GM19025 (cell line): ENCODE measurements at regions not wholly inside any gene's neighbourhood (a gene's known extent, or its start where the extent isn't known, plus 50 kb on each side); places are given as distances from the start of the nearest gene placed in this dataset.

Source experiments
- ATAC-seq: cut with Tn5 transposase; IDR thresholded peaks from one replicate; pipeline ENCODE4 v1.9.1; 2021; ENCODE audit warnings: mild to moderate bottlenecking, low read depth, moderate library complexity; ENCODE audit not compliant: unreplicated experiment

DNA sequence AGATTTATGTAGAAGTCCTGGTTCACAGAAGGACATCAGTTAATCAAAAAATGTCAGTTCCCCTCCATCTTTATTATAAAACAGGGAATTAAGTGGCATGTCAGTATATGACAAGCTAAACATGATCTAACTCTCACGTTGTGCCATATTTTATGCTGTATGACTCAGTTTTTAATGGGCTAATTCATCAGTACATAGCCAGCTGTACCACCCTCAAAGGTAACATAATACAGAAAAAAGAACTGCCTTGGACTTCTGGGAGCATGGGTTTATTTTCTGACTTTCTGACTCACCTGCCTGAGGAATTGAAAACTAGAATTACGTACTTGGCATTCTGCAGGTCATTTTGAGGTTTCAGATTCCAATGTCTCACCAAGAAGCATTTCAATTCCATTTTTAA is 135.7 kb downstream of the CMPK2 start:
- ATAC-seq: no peak

DNA sequence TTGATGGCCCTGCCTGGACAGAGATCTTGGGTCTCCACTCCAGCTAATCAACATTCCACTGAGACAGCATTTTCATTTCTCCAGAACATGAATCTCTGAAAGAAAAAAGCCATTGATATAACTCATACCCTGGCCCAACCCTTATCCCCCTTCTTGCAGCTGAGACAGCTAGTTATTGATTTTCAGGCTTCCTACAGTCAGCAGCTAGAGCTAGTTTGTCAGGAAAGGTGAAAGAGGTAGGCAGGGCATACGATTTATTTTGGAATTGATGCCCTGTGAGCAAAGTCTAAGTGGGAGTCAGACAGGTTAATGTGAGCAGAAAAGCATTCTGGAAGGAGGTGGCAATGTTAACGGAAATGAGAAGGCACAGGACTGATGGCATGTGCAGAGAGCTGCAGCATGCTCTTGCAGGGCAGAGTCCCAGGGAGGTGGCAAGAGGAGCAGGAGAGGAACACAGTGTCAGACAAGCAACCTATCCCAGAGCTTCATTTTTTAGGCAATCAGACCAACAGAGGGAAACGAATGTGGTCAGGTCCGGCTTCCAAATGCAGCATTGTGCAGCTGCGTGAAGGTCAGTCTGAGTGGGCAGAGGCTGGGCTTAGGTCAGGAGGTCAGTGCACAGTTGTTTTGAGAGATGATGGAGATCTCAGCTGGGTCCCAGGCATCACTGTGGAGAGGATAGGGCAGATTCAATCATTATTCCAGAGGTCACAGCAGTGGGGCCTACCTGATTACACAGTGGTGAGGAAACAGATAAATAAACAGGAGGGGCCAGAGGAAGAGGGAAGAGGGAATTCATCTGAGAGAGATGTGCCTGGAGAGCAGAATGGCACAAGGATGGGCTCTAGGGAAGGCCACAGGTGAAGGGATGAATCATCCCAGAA is 134.8 kb downstream of the CMPK2 start:
- no peak for ATAC-seq

DNA sequence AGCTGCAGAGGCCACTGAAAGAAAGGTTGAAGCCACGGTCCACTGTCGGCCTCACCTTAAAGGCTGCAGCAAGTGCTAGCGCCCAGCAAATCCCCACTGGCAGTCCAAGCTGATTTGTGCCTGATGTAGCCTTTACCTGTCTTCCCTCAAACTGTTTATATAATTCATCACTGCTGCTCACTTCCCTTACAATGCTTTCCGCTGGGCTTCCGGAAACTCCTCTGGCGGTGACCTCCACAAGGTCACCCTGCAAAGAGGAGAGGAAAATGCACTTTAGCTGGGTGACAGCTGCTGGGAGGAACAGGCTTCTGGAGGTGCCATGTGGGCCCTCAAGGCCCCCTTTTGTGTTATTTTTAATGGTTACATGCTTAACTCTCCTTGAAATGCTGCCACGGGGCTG is 126.2 kb downstream of the CMPK2 start:
- ATAC-seq: no peak

GRCh38 chr2:6741229-6741628 is 124.5 kb downstream of the CMPK2 start:
- no peak for ATAC-seq

DNA sequence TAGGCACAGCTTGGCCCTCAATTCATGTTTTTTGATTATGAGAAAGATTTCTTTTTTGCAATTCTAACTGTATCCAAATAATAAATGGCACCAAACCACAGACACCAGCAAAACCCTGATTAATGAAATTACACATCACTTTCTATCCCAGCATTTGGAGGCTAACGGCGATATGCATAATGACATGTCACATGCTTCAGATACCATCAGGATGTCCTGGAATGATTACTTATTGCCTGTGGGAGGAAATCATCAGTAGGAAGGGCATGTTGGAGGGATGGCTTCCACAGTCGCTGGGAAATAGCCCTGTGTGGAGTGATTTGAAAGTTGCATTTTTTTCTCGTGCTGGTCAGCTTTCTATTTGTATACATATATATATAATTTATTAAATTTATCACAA is 121.7 kb downstream of the CMPK2 start:
- no peak for ATAC-seq

DNA sequence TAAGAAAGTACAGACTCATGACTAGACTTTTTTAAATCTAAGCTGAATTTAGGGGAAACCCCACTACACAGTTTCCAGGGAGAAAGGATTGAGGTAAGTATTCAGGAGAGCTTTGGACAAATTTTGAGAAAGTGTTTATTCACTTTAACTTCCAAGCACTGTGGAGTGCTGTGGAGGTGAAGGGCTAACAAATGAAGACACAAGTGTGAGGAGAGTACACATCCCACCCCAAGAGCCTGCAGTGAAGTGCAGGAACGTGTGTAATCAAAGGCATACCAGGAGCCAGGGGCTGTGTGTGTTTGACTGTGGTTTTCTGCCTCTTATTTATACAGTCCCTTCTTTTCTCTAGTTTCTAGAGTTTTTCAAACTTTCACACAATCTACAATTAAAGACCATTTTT is 118.3 kb downstream of the CMPK2 start:
- ATAC-seq: no peak

DNA sequence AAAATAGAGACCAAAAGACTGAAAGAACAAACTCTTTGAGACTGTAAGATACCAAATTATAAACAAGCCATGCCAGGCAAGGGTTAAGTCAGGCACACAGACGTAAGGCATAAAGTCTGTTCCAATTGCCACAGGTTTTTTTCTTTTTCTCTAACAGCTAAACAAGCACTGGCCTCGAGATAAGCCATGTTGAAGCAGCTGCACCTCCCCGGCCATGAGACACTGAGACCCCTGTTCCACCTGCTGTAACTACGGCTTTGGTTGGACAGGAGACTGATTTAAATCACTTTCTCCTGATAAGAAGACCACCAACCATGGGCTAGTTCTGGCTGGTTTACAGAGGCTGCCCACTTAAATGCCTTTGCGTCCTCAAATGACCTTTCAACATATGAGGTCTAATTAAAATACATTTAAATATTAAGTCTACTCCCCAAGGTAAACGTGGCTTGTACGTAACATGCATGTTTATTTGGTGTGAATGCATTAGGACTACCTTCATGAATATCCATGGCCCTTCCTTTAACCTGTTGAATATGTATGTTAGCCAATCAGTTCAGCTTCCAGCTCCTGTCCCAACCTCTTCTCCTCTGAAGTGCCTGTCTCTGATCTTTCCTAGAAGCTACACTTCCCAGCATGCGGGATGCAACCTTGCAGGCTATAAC is 117.2 kb downstream of the CMPK2 start:
- ATAC-seq: no peak

DNA sequence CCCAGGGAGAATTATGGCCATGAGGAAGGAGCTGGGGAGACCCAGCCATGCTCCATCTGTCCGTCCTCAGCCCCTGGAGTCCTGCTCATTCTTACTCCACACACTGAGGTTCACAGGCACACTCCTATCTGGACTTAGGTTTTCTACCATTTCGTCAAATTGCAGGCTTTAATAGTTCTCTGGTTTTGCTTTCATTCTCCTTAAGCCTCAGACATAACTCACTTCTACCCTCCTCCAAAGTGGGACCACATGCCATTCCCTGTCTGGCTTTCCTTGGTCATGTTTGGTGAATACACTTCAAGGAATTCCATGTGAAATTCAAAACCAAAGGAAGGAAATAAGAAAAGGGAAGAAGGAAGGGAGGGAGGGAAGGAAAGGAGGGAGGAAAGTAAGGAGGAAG is 115.7 kb downstream of the CMPK2 start:
- ATAC-seq: no peak

GRCh38 chr2:6750411-6751158 is 115.1 kb downstream of the CMPK2 start:
- no peak for ATAC-seq

GRCh38 chr2:6754419-6754818 is 111.3 kb downstream of the CMPK2 start:
- no peak for ATAC-seq

GRCh38 chr2:6755456-6755855 is 110.3 kb downstream of the CMPK2 start:
- ATAC-seq: no peak

- ATAC-seq: no peak
Measured at GRCh38 chr2:6757215-6757614, 108.5 kb downstream of the CMPK2 start.

DNA sequence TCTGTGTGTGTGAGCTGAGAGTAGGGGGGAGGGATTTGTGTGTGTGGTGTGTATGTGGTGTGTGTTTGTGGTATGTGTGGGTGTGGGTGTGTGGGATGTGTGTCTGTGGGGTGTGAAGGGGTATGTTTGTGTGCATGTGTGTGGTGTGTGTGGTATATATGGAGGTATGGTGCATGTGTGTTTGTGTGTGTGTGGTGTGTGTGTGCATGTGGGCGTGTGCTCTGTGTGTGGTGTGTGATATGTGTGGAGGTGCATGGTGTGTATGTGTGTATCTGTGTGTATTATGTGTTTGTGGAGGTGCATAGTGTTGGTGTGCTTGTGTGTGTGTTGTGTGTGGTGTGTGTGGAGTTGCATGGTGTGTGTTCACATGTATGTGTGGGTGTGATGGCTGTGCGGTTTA is 106.0 kb downstream of the CMPK2 start:
- ATAC-seq: no peak

DNA sequence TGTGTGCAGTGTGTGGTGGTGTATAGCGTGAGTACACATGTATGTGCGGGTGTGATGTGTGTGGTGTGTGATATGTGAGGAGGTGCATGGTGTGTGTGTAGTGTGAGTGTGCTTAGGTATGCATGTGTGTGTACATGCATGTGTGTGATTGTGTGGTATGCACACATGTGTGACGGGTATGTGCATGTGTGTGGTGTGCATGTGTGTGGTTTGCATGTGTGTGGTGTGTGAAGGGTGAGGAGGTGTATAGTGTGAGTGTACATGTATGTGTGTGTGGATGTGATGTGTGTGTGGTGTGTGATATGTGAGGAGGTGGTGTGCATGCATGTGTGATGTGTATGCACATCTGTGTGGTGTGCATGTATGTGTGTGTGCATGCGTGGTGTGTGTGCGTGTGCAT is 105.6 kb downstream of the CMPK2 start:
- ATAC-seq: no peak

DNA sequence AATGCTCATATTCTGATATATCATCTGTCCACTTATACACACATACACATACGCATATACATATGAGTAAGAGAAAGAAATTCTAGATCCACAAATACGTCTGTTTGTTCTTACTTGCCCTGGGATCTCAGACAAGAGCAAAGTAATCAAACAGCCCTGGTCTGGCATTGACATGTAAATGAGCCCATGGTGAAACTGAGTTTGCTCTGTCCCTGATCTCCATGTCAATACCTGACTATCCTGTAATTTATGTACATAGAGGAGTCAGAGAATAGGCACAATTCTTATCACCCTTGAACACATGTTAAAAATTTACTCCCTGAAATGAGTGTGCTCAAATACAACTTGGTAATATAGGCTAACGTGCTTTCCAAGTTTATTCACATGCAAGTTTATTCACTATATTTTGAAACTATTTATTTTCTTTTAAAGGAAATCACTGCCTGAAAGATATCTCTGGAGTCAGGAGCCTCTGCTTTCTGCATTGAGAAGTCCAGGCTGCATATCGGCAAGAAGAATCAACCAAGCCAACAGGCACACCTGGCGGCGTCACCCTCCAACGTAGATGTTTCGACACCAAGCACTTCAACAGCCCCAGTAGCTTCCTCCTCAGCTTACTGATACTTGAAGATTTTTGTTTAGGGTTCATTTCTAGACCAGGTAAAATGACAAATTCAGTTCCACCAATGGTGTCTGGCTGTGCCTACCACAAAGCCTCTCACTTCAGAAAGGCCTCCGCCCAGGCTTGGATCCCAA is 100.6 kb downstream of the CMPK2 start:
- no peak for ATAC-seq

GRCh38 chr2:6769346-6769745 is 96.4 kb downstream of the CMPK2 start:
- no peak for ATAC-seq

- no peak for ATAC-seq
Measured at GRCh38 chr2:6770006-6770405, 95.7 kb downstream of the CMPK2 start.

- no peak for ATAC-seq
Measured at GRCh38 chr2:6771634-6772611, 93.8 kb downstream of the CMPK2 start.

DNA sequence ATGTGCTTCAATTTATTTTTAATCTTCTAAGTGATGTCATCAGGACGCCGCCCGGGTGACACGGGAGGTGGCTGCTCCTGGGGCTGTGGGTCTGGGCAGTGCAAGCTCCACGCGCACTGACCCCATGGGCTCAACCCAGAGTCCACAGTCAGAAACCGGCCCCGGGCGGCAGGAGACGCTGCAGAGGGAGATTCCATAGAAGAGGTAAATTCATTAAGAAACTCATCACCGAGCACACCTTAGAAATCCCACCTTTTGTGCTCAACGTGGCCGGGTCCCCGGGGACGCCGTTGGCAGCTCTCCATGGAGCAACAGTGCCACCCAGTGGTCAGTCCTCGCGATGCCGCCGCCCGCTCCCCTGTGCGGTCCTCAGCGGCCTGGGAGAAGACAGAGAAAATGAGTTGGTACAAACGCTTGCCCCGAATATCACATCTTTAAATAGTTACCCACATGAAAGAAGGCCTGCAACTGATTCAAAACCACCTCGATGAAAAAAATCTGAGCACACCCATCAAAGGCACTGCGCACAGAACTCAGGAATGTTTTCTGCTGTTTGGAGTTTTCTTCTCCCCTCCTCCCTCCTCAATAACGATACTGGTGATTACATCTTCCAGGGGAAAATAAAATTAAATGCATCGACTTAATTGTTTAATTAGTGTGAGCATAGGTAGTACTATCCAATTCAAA is 92.6 kb downstream of the CMPK2 start:
- peak; percentile 90 for ATAC-seq
